UCSD-AML1 (cell line): ENCODE measurements at regions not wholly inside any gene's neighbourhood (a gene's known extent, or its start where the extent isn't known, plus 50 kb on each side); places are given as distances from the start of the nearest gene placed in this dataset.
"Not testable (repeated sequence)": the region's sequence is repeated elsewhere in the genome, so short reads cannot be mapped to it uniquely, and the experiment has no call there.

Source experiments
- DNase-seq: peaks from one replicate; lab custom pipeline; 2025; ENCODE audit not compliant: unreplicated experiment; lab: John Stamatoyannopoulos, UW

- no peak for DNase-seq
Measured at GRCh38 chr9:22217254-22217653, 208.1 kb upstream of the CDKN2B start.

GRCh38 chr9:22225856-22226255, 216.8 kb upstream of the CDKN2B start:
- not testable (repeated sequence) for DNase-seq

GRCh38 chr9:22227986-22228385, 218.6 kb upstream of the DMRTA1 start:
- no peak for DNase-seq

- DNase-seq, result no peak
Measured at GRCh38 chr9:22228542-22228941, 218.1 kb upstream of the DMRTA1 start.

GRCh38 chr9:22229069-22229468, 217.6 kb upstream of the DMRTA1 start:
- no peak for DNase-seq

GRCh38 chr9:22231309-22231708, 215.3 kb upstream of the DMRTA1 start:
- not testable (repeated sequence) for DNase-seq

- DNase-seq, result no peak
Measured at GRCh38 chr9:22232971-22233370, 213.7 kb upstream of the DMRTA1 start.

GRCh38 chr9:22237497-22238363, 208.9 kb upstream of the DMRTA1 start:
- DNase-seq, result no peak

GRCh38 chr9:22238809-22239684, 207.6 kb upstream of the DMRTA1 start:
- DNase-seq, result no peak

GRCh38 chr9:22240619-22241018, 206.0 kb upstream of the DMRTA1 start:
- DNase-seq, result no peak

GRCh38 chr9:22241024-22241423, 205.6 kb upstream of the DMRTA1 start:
- DNase-seq, result no peak

- DNase-seq, result no peak
Measured at GRCh38 chr9:22241611-22242010, 205.0 kb upstream of the DMRTA1 start.

GRCh38 chr9:22244139-22245011, 202.2 kb upstream of the DMRTA1 start:
- DNase-seq, result peak; percentile 52

GRCh38 chr9:22255337-22255736, 191.3 kb upstream of the DMRTA1 start:
- no peak for DNase-seq

- DNase-seq, result no peak
Measured at GRCh38 chr9:22256381-22256780, 190.2 kb upstream of the DMRTA1 start.

- DNase-seq, result no peak
Measured at GRCh38 chr9:22257026-22257816, 189.4 kb upstream of the DMRTA1 start.

GRCh38 chr9:22265038-22265437, 181.6 kb upstream of the DMRTA1 start:
- no peak for DNase-seq

- DNase-seq, result no peak
Measured at GRCh38 chr9:22265534-22265933, 181.1 kb upstream of the DMRTA1 start.

- no peak for DNase-seq
Measured at GRCh38 chr9:22274477-22274876, 172.1 kb upstream of the DMRTA1 start.

- no peak for DNase-seq
Measured at GRCh38 chr9:22278426-22278825, 168.2 kb upstream of the DMRTA1 start.
